ENCODE measurements at regions not wholly inside any gene's neighbourhood (a gene's known extent, or its start where the extent isn't known, plus 50 kb on each side); places are given as distances from the start of the nearest gene placed in this dataset.

DNA sequence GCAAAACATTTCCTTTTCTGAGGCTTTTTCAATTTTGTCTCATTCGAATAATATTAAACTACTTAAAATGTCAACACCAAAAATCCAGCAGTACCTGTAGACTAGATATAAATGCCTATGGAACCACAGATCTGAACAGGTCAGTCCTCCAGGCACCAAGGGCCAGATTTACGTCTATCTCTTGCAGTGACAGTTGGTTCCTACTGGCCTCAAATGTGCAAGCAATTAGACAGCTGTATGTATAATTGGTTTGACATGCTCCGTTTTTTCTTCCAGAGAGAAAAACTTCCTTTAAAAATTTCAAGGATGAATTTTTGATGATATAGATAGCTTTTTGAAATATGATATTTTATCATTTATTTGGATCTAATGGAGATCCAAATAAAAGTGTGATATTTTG is 443.8 kb upstream of the POU3F3 start:
- TF ChIP-seq ZFX (IDR thresholded peaks at IDR 0.05; ENCODE audit: borderline replicate concordance): no peak
- TF ChIP-seq, protein P1, sequence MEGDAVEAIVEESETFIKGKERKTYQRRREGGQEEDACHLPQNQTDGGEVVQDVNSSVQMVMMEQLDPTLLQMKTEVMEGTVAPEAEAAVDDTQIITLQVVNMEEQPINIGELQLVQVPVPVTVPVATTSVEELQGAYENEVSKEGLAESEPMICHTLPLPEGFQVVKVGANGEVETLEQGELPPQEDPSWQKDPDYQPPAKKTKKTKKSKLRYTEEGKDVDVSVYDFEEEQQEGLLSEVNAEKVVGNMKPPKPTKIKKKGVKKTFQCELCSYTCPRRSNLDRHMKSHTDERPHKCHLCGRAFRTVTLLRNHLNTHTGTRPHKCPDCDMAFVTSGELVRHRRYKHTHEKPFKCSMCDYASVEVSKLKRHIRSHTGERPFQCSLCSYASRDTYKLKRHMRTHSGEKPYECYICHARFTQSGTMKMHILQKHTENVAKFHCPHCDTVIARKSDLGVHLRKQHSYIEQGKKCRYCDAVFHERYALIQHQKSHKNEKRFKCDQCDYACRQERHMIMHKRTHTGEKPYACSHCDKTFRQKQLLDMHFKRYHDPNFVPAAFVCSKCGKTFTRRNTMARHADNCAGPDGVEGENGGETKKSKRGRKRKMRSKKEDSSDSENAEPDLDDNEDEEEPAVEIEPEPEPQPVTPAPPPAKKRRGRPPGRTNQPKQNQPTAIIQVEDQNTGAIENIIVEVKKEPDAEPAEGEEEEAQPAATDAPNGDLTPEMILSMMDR (IDR thresholded peaks at IDR 0.05): no peak

DNA sequence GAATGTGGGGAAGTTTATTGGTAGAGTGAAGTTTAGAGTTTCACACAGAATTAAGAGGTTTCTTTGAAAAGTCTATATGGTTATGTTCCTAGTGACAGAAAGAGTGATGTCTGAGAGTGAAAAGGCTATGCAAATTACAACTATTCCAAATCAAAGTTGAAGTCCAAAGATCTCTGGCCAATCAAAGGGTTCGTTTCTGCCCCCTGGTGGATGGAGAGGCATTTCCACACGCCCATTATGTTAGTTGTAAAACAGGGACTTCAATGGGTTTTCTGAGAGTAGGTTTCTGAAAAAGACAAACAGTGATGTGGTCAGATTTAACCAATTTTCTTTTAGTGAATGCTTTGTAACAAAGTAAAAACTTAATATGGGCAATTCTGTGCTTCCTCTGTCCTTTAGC is 441.5 kb upstream of the POU3F3 start:
- H3K27ac ChIP-seq: no peak overlapping the region
- TF ChIP-seq, protein P1 (IDR thresholded peaks at IDR 0.05): peak; percentile 86
- TF ChIP-seq ZFX (IDR thresholded peaks at IDR 0.05; ENCODE audit: borderline replicate concordance): no peak

More for the DNA sequence above, 443.8 kb upstream of the POU3F3 start:
- H3K27ac ChIP-seq: no peak overlapping the region

DNA sequence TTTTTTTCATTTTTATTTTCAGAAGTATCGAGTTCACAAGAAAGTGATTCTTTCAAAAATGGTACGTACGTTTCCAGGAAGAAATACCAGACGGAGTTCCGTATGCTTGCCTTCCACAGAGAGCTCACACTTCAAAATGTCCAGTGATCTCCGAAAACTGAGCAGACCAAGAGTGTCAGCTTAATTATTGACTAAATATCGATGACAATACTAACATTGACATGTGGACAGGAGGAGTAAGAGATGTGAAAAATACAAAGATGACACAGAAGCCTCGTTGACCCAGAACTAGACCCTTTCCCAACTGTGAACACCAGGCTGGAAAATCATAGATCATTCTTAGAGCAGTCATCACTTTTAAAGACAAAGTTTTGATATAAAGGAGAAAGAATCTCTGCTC is 440.0 kb upstream of the POU3F3 start:
- no peak for TF ChIP-seq ZFX (IDR thresholded peaks at IDR 0.05; ENCODE audit: borderline replicate concordance)
- TF ChIP-seq, protein P1 (IDR thresholded peaks at IDR 0.05): no peak
- H3K27ac ChIP-seq: no peak overlapping the region

DNA sequence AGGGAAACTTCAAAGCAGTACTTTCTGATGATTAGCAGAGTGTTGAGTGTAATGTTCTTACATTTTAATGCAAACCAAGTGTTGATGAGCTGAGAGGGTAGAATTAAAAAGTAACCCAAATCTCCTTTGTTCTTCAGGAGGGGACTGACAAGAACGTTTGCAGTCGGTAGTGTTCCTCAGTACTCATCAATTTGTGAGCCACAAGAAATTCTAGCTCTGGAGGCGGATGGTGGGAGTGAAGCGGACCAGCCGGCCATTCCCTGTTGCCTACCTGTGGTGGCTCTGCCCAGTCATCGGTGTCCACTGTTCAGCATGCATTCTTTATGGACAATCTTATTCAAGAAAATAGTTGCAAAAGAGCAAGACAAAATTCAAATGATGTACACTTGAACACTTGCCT is 438.6 kb upstream of the POU3F3 start:
- no peak overlapping the region for H3K27ac ChIP-seq
- no peak for TF ChIP-seq ZFX (IDR thresholded peaks at IDR 0.05; ENCODE audit: borderline replicate concordance)
- TF ChIP-seq, protein P1 (IDR thresholded peaks at IDR 0.05): no peak

DNA sequence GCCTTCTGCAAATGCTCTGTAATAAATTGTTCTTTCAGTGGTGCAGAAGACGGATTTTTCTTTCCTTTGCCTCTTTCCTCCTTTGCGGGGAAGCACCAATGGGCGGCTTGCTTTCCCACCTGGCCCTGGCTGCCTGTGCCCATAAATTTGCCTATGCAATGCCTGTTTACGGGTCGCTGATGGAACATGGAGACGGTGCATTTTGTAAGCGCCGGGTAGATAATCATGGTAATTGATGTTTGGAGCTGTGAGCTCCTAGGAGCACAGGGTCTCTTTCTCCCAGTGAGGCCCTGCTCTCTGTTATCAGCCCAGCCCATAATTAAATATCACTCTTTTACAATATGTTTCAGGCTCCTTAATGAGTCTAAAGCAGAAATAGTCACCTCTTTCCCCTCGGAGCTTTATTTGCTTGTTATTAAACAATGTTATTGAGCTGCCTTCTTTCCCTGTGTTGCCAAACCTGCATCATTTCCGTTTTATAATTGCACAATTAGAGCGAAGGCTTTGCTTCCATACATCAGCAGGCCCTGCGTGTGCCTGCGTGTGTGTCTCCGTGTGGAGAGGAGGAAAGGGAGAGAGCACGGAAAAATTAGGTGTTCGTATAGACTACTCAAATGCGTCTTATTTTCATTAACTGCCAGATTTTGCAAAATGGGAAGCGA is 437.4 kb upstream of the POU3F3 start:
- no peak overlapping the region for H3K27ac ChIP-seq
- TF ChIP-seq ZFX (IDR thresholded peaks at IDR 0.05; ENCODE audit: borderline replicate concordance): no peak
- TF ChIP-seq, protein P1 (IDR thresholded peaks at IDR 0.05): no peak

DNA sequence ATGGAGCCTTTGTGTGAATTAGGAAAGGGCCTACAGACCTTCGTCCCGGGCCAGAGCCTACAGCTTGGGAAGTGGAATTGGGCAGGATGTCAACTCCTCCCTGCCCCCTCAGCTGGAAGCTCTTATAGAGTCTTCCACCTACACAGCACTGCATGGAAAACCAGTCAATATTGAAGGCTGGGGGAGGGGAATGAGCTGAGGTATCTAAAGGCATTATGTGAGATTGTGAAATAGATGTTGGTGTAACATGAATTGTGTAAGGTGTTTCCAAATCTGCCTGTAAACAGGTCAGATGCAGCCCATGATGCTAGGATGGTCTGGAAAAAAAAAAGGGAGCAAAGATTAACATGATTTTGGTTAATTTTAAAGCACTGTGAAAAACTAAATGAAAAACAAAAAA is 433.5 kb upstream of the POU3F3 start:
- TF ChIP-seq, protein P1 (IDR thresholded peaks at IDR 0.05): no peak
- TF ChIP-seq ZFX (IDR thresholded peaks at IDR 0.05; ENCODE audit: borderline replicate concordance): no peak
- no peak overlapping the region for H3K27ac ChIP-seq

DNA sequence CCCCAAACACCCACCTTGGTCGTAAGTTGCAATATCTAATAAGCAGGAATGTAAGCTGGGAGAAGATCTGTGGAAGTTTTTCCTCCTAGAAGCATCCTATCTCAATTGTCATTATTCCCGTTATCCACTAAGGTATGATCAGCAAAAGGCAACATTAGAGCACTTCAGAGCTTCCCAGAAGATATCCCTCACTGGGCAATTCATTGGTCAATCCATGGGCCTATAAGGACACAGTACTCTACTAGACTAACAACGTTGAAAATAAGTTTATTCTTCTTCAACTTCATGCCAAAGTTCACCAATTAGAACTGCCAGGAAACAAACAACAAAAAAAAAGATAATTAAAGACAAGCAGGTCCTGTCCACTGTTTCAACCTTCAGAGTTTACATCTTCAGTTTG is 433.0 kb upstream of the POU3F3 start:
- TF ChIP-seq, protein P1 (IDR thresholded peaks at IDR 0.05): no peak
- TF ChIP-seq ZFX (IDR thresholded peaks at IDR 0.05; ENCODE audit: borderline replicate concordance): no peak
- H3K27ac ChIP-seq: no peak overlapping the region

Measured in 22Rv1 (cell line).